MM.1S (cell line): ENCODE measurements at regions not wholly inside any gene's neighbourhood (a gene's known extent, or its start where the extent isn't known, plus 50 kb on each side); places are given as distances from the start of the nearest gene placed in this dataset.

Source experiments
- DNase-seq: peaks from one replicate; pipeline ENCODE4 v3.0.0-alpha.2; 2015
- H2AFZ ChIP-seq: fragments of 300-600 bp; sonication (generic); 2 replicates; pipeline ENCODE4 v1.6.0; 2016; ENCODE audit warnings: antibody characterized with exemption, low read length
- H3F3A ChIP-seq: fragments of 300-600 bp; sonication (generic); 2 replicates; pipeline ENCODE4 v1.6.1; 2016; ENCODE audit warnings: mild to moderate bottlenecking, antibody characterized with exemption, low read length, moderate library complexity, mixed read lengths; ENCODE audit not compliant: insufficient read depth
- H3K27ac ChIP-seq: fragments of 300-600 bp; sonication (generic); 2 replicates; pipeline ENCODE4 v1.5.1; 2016; ENCODE audit warnings: mild to moderate bottlenecking, low read length
- H3K27me3 ChIP-seq: fragments of 300-600 bp; sonication (generic); replicated peaks from 2 replicates; pipeline ENCODE4 v1.6.0; 2016; ENCODE audit warnings: low read length; ENCODE audit not compliant: insufficient read depth
- H3K36me3 ChIP-seq: fragments of 300-600 bp; sonication (generic); replicated peaks from 2 replicates; pipeline ENCODE4 v1.6.1; 2016; ENCODE audit warnings: mild to moderate bottlenecking, low read length, mixed read lengths; ENCODE audit not compliant: insufficient read depth
- H3K4me1 ChIP-seq: fragments of 300-600 bp; sonication (generic); 2 replicates; pipeline ENCODE4 v1.6.1; 2016; ENCODE audit warnings: low read length, mixed read lengths
- H3K4me2 ChIP-seq: fragments of 300-600 bp; sonication (generic); 2 replicates; pipeline ENCODE4 v1.6.0; 2016; ENCODE audit warnings: low read depth, low read length
- H3K4me3 ChIP-seq: fragments of 300-600 bp; sonication (generic); 2 replicates; pipeline ENCODE4 v1.5.1; 2016; ENCODE audit warnings: low read length, mixed read lengths
- H3K79me2 ChIP-seq: fragments of 300-600 bp; sonication (generic); 2 replicates; pipeline ENCODE4 v1.6.1; 2016; ENCODE audit warnings: mixed run types, low read length, mixed read lengths
- H3K9ac ChIP-seq: fragments of 300-600 bp; sonication (generic); 2 replicates; pipeline ENCODE4 v1.6.1; 2016; ENCODE audit warnings: low read length, mixed read lengths
- H3K9me2 ChIP-seq: fragments of 300-600 bp; sonication (generic); replicated peaks from 2 replicates; pipeline ENCODE4 v1.6.1; 2016; ENCODE audit warnings: mild to moderate bottlenecking, low read length, mixed read lengths; ENCODE audit not compliant: insufficient read depth
- H3K9me3 ChIP-seq: fragments of 300-600 bp; sonication (generic); replicated peaks from 2 replicates; pipeline ENCODE4 v1.6.1; 2016; ENCODE audit warnings: mild to moderate bottlenecking, low read length, mixed read lengths; ENCODE audit not compliant: insufficient read depth
- H4K20me1 ChIP-seq: fragments of 300-600 bp; sonication (generic); 2 replicates; pipeline ENCODE4 v1.6.1; 2016; ENCODE audit warnings: mild to moderate bottlenecking, low read length, moderate library complexity, mixed read lengths; ENCODE audit not compliant: insufficient read depth
- EZH2 ChIP-seq: fragments of 300-600 bp; sonication (generic); optimal IDR thresholded peaks from 2 replicates; pipeline ENCODE3; 2017; ENCODE audit warnings: low read depth, mild to moderate bottlenecking, antibody characterized with exemption, low read length, mixed read lengths
- EZH2phosphoT487 ChIP-seq: fragments of 300-600 bp; sonication (generic); IDR thresholded peaks from 2 replicates; pipeline ENCODE4 v1.6.1; 2018; ENCODE audit warnings: antibody characterized with exemption, low read length
- TF ChIP-seq, protein P1 (sequence below): fragments of 300-600 bp; sonication (generic); IDR thresholded peaks from 2 replicates; pipeline ENCODE4 v1.5.1; 2016; ENCODE audit warnings: antibody characterized with exemption, low read length, mixed read lengths

DNA sequence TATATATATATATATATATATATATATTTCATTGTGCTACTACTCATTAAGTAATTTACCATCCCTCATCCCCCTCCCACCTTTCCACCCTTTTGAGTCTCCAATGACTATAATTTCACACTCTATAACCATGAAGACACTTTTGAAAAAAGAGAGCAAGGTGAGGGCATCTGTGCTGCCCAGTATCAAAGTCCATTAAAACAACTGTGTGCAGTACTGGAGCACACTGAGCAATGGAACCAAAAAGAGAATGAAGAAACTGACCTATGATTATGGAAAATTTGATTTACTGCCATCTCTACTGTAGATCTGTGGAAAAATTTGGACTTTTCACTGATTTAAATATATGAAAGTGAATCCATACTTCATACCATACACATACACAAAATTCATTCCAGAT lies 217.9 kb downstream of the COL4A1 start:
- Histone ChIP-seq H3K27ac (no peak overlapping the region), H3K36me3 (no peaks in the 10 kb centered on the region), H4K20me1 (no peaks in the 10 kb centered on the region), H3K79me2 (no peaks in the 10 kb centered on the region), H3F3A (no peaks in the 10 kb centered on the region), H3K4me3 (no peak overlapping the region), H3K9me3 (no peaks in the 10 kb centered on the region), H3K27me3 (no peaks in the 10 kb centered on the region), H3K4me2 (no peak overlapping the region), H3K9ac (no peak overlapping the region), H3K4me1 (no peaks in the 10 kb centered on the region), H2AFZ (no peak overlapping the region), H3K9me2 (no peaks in the 10 kb centered on the region)
- TF ChIP-seq EZH2phosphoT487 (no peak), EZH2 (no peak)
- TF ChIP-seq, protein P1, sequence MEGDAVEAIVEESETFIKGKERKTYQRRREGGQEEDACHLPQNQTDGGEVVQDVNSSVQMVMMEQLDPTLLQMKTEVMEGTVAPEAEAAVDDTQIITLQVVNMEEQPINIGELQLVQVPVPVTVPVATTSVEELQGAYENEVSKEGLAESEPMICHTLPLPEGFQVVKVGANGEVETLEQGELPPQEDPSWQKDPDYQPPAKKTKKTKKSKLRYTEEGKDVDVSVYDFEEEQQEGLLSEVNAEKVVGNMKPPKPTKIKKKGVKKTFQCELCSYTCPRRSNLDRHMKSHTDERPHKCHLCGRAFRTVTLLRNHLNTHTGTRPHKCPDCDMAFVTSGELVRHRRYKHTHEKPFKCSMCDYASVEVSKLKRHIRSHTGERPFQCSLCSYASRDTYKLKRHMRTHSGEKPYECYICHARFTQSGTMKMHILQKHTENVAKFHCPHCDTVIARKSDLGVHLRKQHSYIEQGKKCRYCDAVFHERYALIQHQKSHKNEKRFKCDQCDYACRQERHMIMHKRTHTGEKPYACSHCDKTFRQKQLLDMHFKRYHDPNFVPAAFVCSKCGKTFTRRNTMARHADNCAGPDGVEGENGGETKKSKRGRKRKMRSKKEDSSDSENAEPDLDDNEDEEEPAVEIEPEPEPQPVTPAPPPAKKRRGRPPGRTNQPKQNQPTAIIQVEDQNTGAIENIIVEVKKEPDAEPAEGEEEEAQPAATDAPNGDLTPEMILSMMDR = no peak
- no peak for DNase-seq

DNA sequence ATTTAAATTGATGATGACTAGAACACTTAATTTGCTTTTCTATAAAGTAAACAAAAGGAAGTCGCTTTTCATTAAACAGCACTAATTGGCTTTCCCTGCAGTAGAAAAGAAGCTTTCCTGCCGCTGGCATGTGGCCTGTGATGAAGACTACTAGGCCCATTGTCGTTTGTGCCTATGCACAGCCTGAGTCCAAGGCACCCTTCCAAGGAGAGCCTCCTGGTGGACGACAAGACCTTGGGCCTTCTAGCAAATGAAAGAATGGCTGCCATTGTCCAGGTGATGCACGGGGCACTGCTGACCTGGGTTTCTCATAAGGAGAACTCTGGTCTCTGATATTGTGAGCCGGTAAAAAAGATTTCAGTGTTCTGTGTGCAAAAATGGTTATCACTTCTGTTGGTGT lies 233.0 kb downstream of the COL4A1 start:
- no peak overlapping the region for H2AFZ ChIP-seq
- H3K9me3 ChIP-seq = no peaks in the 10 kb centered on the region
- no peaks in the 10 kb centered on the region for H3K36me3 ChIP-seq
- H4K20me1 ChIP-seq = no peaks in the 10 kb centered on the region
- H3K9ac ChIP-seq = no peak overlapping the region
- no peak overlapping the region for H3K4me3 ChIP-seq
- no peaks in the 10 kb centered on the region for H3F3A ChIP-seq
- H3K27me3 ChIP-seq = no peaks in the 10 kb centered on the region
- H3K4me1 ChIP-seq = no peaks in the 10 kb centered on the region
- TF ChIP-seq EZH2phosphoT487 (no peak), EZH2 (no peak)
- TF ChIP-seq, protein P1 = no peak
- no peaks in the 10 kb centered on the region for H3K79me2 ChIP-seq
- no peak overlapping the region for H3K4me2 ChIP-seq
- H3K9me2 ChIP-seq = no peaks in the 10 kb centered on the region
- no peak for DNase-seq
- no peak overlapping the region for H3K27ac ChIP-seq

GRCh38 chr13:110070511-110071120 lies 236.3 kb downstream of the COL4A1 start:
- H3K4me3 ChIP-seq = no peak overlapping the region
- H3F3A ChIP-seq = no peaks in the 10 kb centered on the region
- H3K9ac ChIP-seq = no peak overlapping the region
- no peak overlapping the region for H2AFZ ChIP-seq
- H3K36me3 ChIP-seq = no peaks in the 10 kb centered on the region
- no peak for DNase-seq
- no peaks in the 10 kb centered on the region for H3K27me3 ChIP-seq
- no peaks in the 10 kb centered on the region for H3K9me2 ChIP-seq
- no peaks in the 10 kb centered on the region for H3K9me3 ChIP-seq
- H4K20me1 ChIP-seq = no peaks in the 10 kb centered on the region
- H3K4me1 ChIP-seq = no peaks in the 10 kb centered on the region
- no peaks in the 10 kb centered on the region for H3K79me2 ChIP-seq
- H3K4me2 ChIP-seq = no peak overlapping the region
- no peak overlapping the region for H3K27ac ChIP-seq
- TF ChIP-seq EZH2phosphoT487 (no peak), EZH2 (no peak)

DNA sequence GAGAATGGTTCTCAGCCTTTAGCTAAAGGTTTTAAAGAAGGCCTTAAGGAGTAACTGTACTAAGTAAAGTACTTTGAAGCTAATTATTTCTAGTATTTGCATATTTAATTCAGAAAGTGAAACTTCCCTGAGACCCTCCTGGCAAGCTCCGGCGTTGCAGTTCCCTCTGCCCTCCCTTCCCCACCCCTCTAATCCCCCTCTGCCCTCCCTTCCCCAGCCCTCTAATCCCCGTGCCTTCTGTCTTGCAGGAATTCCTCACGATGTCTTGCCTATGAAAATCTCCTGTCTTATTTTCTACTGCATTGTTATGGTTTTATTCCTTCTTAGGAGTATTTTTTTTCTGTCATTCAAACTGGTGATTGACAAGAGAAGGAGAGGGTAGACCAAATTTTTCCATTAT lies 236.9 kb downstream of the COL4A1 start:
- no peak for TF ChIP-seq EZH2
- no peak overlapping the region for H3K27ac ChIP-seq

More for the DNA sequence above, 236.9 kb downstream of the COL4A1 start:
- Histone ChIP-seq H3K4me2 (no peak overlapping the region), H3F3A (no peaks in the 10 kb centered on the region), H3K4me3 (no peak overlapping the region), H2AFZ (no peak overlapping the region), H3K9me3 (no peaks in the 10 kb centered on the region), H3K9ac (no peak overlapping the region), H3K9me2 (no peaks in the 10 kb centered on the region), H4K20me1 (no peaks in the 10 kb centered on the region), H3K4me1 (no peaks in the 10 kb centered on the region), H3K27me3 (no peaks in the 10 kb centered on the region), H3K79me2 (no peaks in the 10 kb centered on the region), H3K36me3 (no peaks in the 10 kb centered on the region)
- DNase-seq = no peak
